ENCODE measurements at regions not wholly inside any gene's neighbourhood (a gene's known extent, or its start where the extent isn't known, plus 50 kb on each side); places are given as distances from the start of the nearest gene placed in this dataset.

GRCh38 chr6:40713002-40713719 is 126.0 kb upstream of the LRFN2 start:
- Histone ChIP-seq H3K27ac (no peak overlapping the region), H3K36me3 (ENCODE audit: insufficient read depth in 1 of 2, low read depth in 1 of 2) (no peaks in the 10 kb centered on the region), H3K27me3 (ENCODE audit: insufficient read depth in 3 of 3, low read length in 2 of 3) (no peaks in the 10 kb centered on the region), H3K9me3 (peaks cover 4% of the 10 kb centered on the region), H3K4me1 (no peaks in the 10 kb centered on the region), H3K4me3 (no peak overlapping the region)
- intact Hi-C loops (cut with DNase I), result no loop called here
- DNase-seq (no peak), ATAC-seq (no peak)
- TF ChIP-seq, protein P1, sequence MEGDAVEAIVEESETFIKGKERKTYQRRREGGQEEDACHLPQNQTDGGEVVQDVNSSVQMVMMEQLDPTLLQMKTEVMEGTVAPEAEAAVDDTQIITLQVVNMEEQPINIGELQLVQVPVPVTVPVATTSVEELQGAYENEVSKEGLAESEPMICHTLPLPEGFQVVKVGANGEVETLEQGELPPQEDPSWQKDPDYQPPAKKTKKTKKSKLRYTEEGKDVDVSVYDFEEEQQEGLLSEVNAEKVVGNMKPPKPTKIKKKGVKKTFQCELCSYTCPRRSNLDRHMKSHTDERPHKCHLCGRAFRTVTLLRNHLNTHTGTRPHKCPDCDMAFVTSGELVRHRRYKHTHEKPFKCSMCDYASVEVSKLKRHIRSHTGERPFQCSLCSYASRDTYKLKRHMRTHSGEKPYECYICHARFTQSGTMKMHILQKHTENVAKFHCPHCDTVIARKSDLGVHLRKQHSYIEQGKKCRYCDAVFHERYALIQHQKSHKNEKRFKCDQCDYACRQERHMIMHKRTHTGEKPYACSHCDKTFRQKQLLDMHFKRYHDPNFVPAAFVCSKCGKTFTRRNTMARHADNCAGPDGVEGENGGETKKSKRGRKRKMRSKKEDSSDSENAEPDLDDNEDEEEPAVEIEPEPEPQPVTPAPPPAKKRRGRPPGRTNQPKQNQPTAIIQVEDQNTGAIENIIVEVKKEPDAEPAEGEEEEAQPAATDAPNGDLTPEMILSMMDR (IDR thresholded peaks at IDR 0.05), result no peak
- WGBS, 3 donors, result 58 to 63% (median 60%) methylated on average over 10 of the region's 10 CpGs

DNA sequence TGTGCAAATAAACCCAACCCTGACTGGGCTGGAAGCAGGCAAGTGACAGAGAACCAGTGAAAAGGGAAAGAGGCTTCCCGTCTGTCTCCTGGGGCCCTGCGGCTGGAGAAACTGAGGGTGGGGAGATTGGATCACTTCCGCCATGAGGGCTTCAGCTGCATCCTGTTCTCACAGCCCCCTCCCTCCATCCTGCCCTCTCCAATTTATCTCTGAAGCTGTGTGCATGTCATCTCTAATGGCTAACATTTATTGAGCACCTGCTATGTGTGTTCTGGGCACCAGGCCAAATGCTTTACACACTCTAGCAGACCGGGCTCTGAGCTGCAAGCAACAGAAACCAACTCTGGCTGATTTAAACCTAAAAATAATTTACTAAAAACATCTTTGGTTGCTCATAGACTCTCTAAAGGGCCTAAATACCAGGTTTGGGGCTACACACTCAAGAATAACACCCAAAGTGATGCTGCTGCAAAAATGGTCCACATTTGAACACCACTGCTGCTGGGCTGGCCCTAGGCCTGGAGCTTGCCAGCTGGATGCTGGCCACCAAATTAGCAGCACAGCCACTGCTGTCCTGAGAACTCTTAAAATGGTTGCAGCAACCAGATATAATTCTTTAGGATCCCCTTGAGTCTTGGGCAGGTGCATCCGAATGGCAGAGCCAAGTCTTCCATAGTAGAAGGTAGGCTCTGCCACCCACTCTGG is 123.6 kb upstream of the LRFN2 start:
- ATAC-seq (no peak), DNase-seq (no peak)
- TF ChIP-seq, protein P1 (IDR thresholded peaks at IDR 0.05), result no peak
- H3K9me3 ChIP-seq, result no peaks in the 10 kb centered on the region
- intact Hi-C loops (cut with DNase I), result no loop called here
- 48 to 57% (median 54%) methylated on average over 5 of the region's 5 CpGs for WGBS, 3 donors
- no peak overlapping the region for H3K4me3 ChIP-seq
- H3K36me3 ChIP-seq (ENCODE audit: insufficient read depth in 1 of 2, low read depth in 1 of 2), result no peaks in the 10 kb centered on the region
- no peaks in the 10 kb centered on the region for H3K4me1 ChIP-seq
- H3K27ac ChIP-seq, result no peak overlapping the region
- H3K27me3 ChIP-seq (ENCODE audit: insufficient read depth in 3 of 3, low read length in 2 of 3), result no peaks in the 10 kb centered on the region

DNA sequence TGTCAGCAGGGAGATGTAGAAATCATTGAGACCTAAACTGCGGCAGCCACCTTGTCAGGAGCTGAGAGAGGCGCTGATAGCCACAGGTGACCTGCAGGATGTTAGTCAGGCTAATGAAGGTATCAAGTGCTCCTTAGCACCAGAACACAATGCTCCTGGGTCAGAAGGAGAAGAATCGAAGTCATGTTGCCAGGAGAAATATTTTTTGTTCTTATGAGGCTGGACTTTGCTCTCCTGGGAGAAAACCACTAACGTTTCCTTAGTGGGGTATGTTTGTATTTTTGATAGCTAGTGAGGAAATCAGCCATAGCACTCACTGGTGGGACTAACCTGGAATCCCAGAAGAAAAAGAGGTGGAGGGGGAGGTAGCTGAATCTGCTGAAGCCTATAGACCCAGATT is 120.9 kb upstream of the LRFN2 start:
- intact Hi-C loops (cut with DNase I), result no loop called here
- H3K36me3 ChIP-seq (ENCODE audit: insufficient read depth in 1 of 2, low read depth in 1 of 2), result no peaks in the 10 kb centered on the region
- H3K27me3 ChIP-seq (ENCODE audit: insufficient read depth in 3 of 3, low read length in 2 of 3), result no peaks in the 10 kb centered on the region

DNA sequence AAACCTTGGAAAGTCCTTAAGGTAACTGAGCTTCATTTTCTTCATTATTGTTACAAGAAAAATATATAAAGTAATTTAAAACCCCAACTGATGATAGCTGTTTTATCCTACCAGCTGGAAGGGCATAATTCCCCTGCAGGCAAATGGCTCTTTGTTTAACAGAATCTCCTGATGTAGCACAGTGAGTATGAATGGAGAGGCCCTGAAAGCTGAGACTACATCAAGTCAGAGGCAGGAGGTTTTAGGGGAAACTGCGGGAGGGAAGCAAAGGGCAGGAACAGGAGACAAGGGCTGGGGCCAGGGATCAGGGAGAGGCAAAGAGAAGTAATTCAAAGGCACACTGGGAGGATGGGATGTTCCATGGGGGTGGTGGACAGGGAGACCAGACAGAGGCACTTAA is 119.0 kb upstream of the LRFN2 start:
- no peak for DNase-seq
- no peak overlapping the region for H3K27ac ChIP-seq
- H3K4me3 ChIP-seq, result no peak overlapping the region
- intact Hi-C loops (cut with DNase I), result no loop called here
- TF ChIP-seq, protein P1 (IDR thresholded peaks at IDR 0.05), result no peak
- no peaks in the 10 kb centered on the region for H3K4me1 ChIP-seq
- no peaks in the 10 kb centered on the region for H3K36me3 ChIP-seq (ENCODE audit: insufficient read depth in 1 of 2, low read depth in 1 of 2)
- 65 to 82% (median 65%) methylated on average over 1 of the region's 1 CpG for WGBS, 3 donors
- H3K9me3 ChIP-seq, result no peaks in the 10 kb centered on the region
- no peaks in the 10 kb centered on the region for H3K27me3 ChIP-seq (ENCODE audit: insufficient read depth in 3 of 3, low read length in 2 of 3)
- ATAC-seq, result no peak

More for the DNA sequence above, 120.9 kb upstream of the LRFN2 start:
- ATAC-seq (no peak), DNase-seq (no peak)
- H3K27ac ChIP-seq, result no peak overlapping the region
- no peaks in the 10 kb centered on the region for H3K9me3 ChIP-seq
- TF ChIP-seq, protein P1 (IDR thresholded peaks at IDR 0.05), result no peak
- H3K4me1 ChIP-seq, result no peaks in the 10 kb centered on the region
- no peak overlapping the region for H3K4me3 ChIP-seq
- WGBS, 3 donors, result 84 to 86% (median 85%) methylated on average over 4 of the region's 4 CpGs
